Posterior cingulate gyrus (tissue), 11 donors: ENCODE measurements at regions not wholly inside any gene's neighbourhood (a gene's known extent, or its start where the extent isn't known, plus 50 kb on each side); places are given as distances from the start of the nearest gene placed in this dataset.

ENCODE experiments used
- DNase-seq, 10 donors: peaks; one replicate each; pipeline versions ENCODE4 v3.0.0 to v3.0.0-alpha.2; 2020 to 2021; ENCODE audit warnings: mixed read lengths in 3 of 10
- intact Hi-C: fragments of 100-400 bp; cut with DNase I; formaldehyde crosslinking; loops from one replicate; pipeline ENCODE4 v1.15.1; 2023

- intact Hi-C loops: no loop called here
- no peak for DNase-seq
These were observed 487.1 kb upstream of the ANO3 start for GRCh38 chr11:25844811-25845210.

DNA sequence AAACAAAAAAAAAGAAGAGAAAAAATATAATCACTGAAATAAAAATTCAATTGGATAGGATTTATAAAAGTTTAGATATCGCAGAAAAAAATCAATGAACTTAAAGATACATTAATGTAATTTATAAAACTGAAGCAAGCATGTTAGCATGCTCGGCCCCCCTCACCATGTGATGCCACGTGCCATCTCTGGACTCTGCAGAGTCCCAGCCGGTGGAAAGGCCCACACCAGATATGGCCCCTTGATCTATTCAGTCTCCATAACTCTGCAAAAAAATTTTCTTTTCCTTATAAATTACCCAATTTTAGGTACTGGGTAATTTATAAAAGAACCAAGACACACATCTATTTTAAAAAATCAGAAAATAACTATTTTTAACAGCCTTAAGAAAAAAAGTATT lies 476.0 kb upstream of the ANO3 start:
- peak in 1 of 10 donors; percentile 61 for DNase-seq
- intact Hi-C loops: no loop called here

DNA sequence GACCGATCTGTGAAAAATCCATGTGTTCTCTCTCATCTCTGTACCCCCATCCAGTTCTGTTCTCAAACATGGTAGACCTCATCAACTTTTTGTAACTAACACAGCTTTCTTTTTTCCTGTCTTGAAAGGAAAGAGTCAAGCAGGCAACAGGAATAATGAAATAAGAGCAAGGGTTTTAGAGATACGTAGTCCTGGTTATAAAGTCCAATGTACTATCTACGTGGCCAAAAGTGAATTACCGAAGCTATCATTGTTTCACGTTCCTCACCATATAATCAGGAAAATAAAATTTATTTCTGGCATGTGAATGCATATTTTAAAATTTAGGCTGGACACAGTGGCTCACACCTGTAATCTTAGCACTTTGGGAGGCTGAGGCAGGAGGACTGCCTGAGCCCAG lies 472.2 kb upstream of the ANO3 start:
- intact Hi-C loops: no loop called here
- DNase-seq: no peak

GRCh38 chr11:25860677-25861450 lies 471.1 kb upstream of the ANO3 start:
- DNase-seq: no peak
- intact Hi-C loops: no loop called here

GRCh38 chr11:25862159-25862558 lies 469.8 kb upstream of the ANO3 start:
- intact Hi-C loops: no loop called here
- no peak for DNase-seq

- DNase-seq: no peak
- intact Hi-C loops: no loop called here
These were observed 467.9 kb upstream of the ANO3 start for GRCh38 chr11:25863986-25864385.

- intact Hi-C loops: no loop called here
- DNase-seq: no peak
These were observed 455.4 kb upstream of the ANO3 start for GRCh38 chr11:25876456-25876965.

GRCh38 chr11:25886036-25886435 lies 445.9 kb upstream of the ANO3 start:
- intact Hi-C loops: no loop called here
- no peak for DNase-seq

GRCh38 chr11:25890626-25891260 lies 441.2 kb upstream of the ANO3 start:
- intact Hi-C loops: no loop called here
- DNase-seq: no peak

DNA sequence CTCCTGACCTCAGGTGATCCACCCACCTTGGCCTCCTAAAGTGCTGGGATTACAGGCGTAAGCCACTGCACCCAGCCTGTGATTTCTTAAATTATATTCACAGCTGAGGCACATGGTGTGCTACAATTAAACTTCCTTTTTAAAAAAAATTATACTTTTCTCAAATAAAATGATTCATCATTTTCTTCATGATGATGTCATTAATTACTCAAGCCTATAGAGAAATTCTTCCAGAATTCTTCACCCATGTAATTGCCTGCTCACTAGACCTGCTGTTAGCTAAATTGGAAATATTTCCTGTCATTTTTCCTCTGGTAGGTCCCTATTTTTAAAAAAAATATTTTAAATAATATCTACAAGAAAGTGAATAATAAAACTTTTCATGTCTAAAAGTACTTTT lies 440.0 kb upstream of the ANO3 start:
- DNase-seq: no peak
- intact Hi-C loops: no loop called here

GRCh38 chr11:25899617-25900160 lies 432.2 kb upstream of the ANO3 start:
- intact Hi-C loops: no loop called here
- DNase-seq: no peak

DNA sequence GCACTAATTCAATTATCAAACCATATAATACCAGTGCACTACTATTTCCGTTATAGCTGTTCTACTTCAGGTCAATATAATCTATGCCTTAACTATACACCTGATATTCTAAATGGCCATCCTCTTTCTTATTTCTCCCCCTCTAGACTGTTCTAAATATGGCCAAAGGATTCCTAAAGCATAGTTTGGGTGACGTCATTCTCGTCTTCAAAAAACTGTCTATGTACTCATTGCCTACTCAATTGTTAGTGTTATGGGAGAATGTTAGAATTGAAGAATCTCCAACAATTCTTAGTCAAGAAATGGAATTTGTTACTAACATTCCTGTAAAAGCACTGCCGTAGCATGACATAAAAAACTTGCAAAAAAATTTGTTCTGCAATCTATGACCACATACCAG lies 431.1 kb upstream of the ANO3 start:
- DNase-seq: no peak
- intact Hi-C loops: no loop called here

GRCh38 chr11:25901415-25901814 lies 430.5 kb upstream of the ANO3 start:
- DNase-seq: no peak
- intact Hi-C loops: no loop called here

DNA sequence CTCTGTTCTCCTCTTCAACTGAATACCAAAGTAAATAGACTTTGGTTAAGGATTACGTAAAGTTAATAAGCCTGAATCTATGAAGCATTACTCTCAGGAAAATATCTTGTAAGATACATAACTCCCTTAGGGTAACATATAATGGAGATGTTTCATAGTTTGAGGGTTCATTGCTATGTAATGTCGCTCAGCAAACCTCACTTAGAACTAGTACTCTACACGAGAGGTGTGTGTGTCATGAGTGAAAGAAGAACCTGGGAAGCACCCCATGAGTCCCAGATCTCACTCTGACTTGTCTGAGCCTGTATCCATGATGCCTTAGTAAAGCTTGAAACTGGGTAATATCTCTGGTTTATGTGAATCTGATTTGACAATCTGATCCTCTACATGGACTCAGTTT lies 429.5 kb upstream of the ANO3 start:
- intact Hi-C loops: no loop called here
- DNase-seq: no peak

GRCh38 chr11:25908726-25909125 lies 423.2 kb upstream of the ANO3 start:
- no peak for DNase-seq
- intact Hi-C loops: no loop called here

GRCh38 chr11:25910086-25910485 lies 421.8 kb upstream of the ANO3 start:
- intact Hi-C loops: no loop called here

GRCh38 chr11:25920356-25920755 lies 411.6 kb upstream of the ANO3 start:
- intact Hi-C loops: no loop called here

More at GRCh38 chr11:25910086-25910485, 421.8 kb upstream of the ANO3 start:
- no peak for DNase-seq

GRCh38 chr11:25924586-25924985 lies 407.3 kb upstream of the ANO3 start:
- intact Hi-C loops: no loop called here
- DNase-seq: no peak

More at GRCh38 chr11:25920356-25920755, 411.6 kb upstream of the ANO3 start:
- DNase-seq: no peak

- intact Hi-C loops: no loop called here
- DNase-seq: no peak
These were observed 406.6 kb upstream of the ANO3 start for GRCh38 chr11:25925359-25925758.

- DNase-seq: no peak
- intact Hi-C loops: no loop called here
These were observed 404.4 kb upstream of the ANO3 start for GRCh38 chr11:25927411-25927953.

- DNase-seq: no peak
- intact Hi-C loops: no loop called here
These were observed 403.9 kb upstream of the ANO3 start for GRCh38 chr11:25928076-25928475.

DNA sequence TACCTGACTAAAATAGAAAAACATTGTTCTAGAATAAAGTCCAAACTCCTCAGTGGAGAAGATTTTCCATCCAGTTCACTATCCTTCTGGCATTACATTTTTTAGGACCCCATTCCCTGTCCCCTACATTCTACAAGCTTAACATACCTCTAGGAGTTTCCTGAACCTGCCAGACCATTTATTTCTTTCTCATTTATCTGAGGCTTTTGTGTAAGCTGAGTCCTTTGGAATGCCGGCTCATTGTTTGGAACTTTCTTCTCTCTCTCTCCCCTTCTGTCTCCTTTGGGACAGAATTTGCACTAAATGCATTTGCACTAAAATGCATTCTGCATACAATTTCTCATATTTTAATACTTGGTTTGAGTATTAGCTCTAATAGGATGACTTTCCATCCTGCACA lies 393.0 kb upstream of the ANO3 start:
- DNase-seq: no peak
- intact Hi-C loops: no loop called here
